CD14-positive monocyte (primary cell): ENCODE measurements at regions not wholly inside any gene's neighbourhood (a gene's known extent, or its start where the extent isn't known, plus 50 kb on each side); places are given as distances from the start of the nearest gene placed in this dataset.

Experiments used
- DNase-seq, 3 donors: peaks; one replicate each; pipeline ENCODE4 v3.0.0-alpha.2; 2011 to 2022
- H2AFZ ChIP-seq: 2 replicates; pipeline ENCODE4 v1.6.0; 2012; ENCODE audit warnings: mild to moderate bottlenecking, low read depth, low read length, inconsistent platforms; ENCODE audit not compliant: insufficient read depth, poor library complexity, severe bottlenecking
- H3K27ac ChIP-seq, 2 donors: 1 replicate in 1 of 2; 2 replicates in 1 of 2; pipeline ENCODE4 v1.5.1; 2012 to 2013; ENCODE audit warnings: low read length in 2 of 2, control low read depth in 1 of 2, inconsistent platforms in 1 of 2, low read depth in 1 of 2, mild to moderate bottlenecking in 1 of 2
- H3K27me3 ChIP-seq, 2 donors: one replicate each; pipeline versions ENCODE4 v1.6.0 to v1.6.1; 2011 to 2013; ENCODE audit warnings: low read length in 2 of 2; ENCODE audit not compliant: control insufficient read depth in 2 of 2, insufficient read depth in 2 of 2
- H3K36me3 ChIP-seq, 2 donors: replicated peaks in 1 of 2; 1 replicate in 1 of 2; 2 replicates in 1 of 2; pipeline versions ENCODE4 v1.5.1 to v1.6.1; 2012 to 2013; ENCODE audit warnings: low read length in 2 of 2, control low read depth in 1 of 2, inconsistent platforms in 1 of 2, mild to moderate bottlenecking in 1 of 2; ENCODE audit not compliant: insufficient read depth in 2 of 2, control insufficient read depth in 1 of 2
- H3K4me1 ChIP-seq, 2 donors: 1 replicate in 1 of 2; 2 replicates in 1 of 2; pipeline versions ENCODE4 v1.5.1 to v1.6.1; 2012 to 2013; ENCODE audit warnings: low read length in 2 of 2, control low read depth in 1 of 2, inconsistent platforms in 1 of 2, mild to moderate bottlenecking in 1 of 2, moderate library complexity in 1 of 2; ENCODE audit not compliant: insufficient read depth in 2 of 2, control insufficient read depth in 1 of 2
- H3K4me2 ChIP-seq: replicated peaks from 2 replicates; pipeline ENCODE3; 2012; ENCODE audit warnings: low read length, moderate library complexity, mild to moderate bottlenecking; ENCODE audit not compliant: poor library complexity, severe bottlenecking; ENCODE audit errors: extremely low read depth
- H3K4me3 ChIP-seq, 3 experiments: fragments of 200-600 bp in 1 of 3; sonication (generic) in 1 of 3; replicated peaks in 1 of 3; 1 replicate in 2 of 3; 2 replicates in 1 of 3; pipeline ENCODE4 v1.5.1; 2011 to 2013; ENCODE audit warnings: low read length in 3 of 3, mild to moderate bottlenecking in 3 of 3, control low read depth in 2 of 3, low read depth in 2 of 3, inconsistent platforms in 1 of 3, moderate library complexity in 1 of 3
- H3K79me2 ChIP-seq: 2 replicates; pipeline ENCODE4 v1.6.0; 2012; ENCODE audit warnings: mild to moderate bottlenecking, control low read depth, inconsistent platforms, low read length, moderate library complexity; ENCODE audit not compliant: insufficient read depth
- H3K9ac ChIP-seq: 2 replicates; pipeline ENCODE4 v1.6.0; 2017; ENCODE audit warnings: low read length, mild to moderate bottlenecking; ENCODE audit not compliant: insufficient read depth, poor library complexity, severe bottlenecking
- H3K9me3 ChIP-seq, 2 donors: replicated peaks in 1 of 2; 1 replicate in 1 of 2; 2 replicates in 1 of 2; pipeline versions ENCODE4 v1.5.1 to v1.6.1; 2012 to 2013; ENCODE audit warnings: low read length in 2 of 2, control low read depth in 1 of 2; ENCODE audit not compliant: control insufficient read depth in 1 of 2, insufficient read depth in 1 of 2
- H4K20me1 ChIP-seq: 2 replicates; pipeline ENCODE4 v1.6.0; 2012; ENCODE audit warnings: mild to moderate bottlenecking, low read length, control low read depth, moderate library complexity; ENCODE audit not compliant: insufficient read depth
- H3K27ac Mint-ChIP-seq, 7 donors: one replicate each; pipeline ENCODE4 v1.8.0; 2020; ENCODE audit warnings: mild to moderate bottlenecking in 7 of 7, mixed read lengths in 7 of 7, moderate library complexity in 6 of 7, inconsistent platforms in 2 of 7
- H3K27me3 Mint-ChIP-seq, 3 donors: one replicate each; pipeline ENCODE4 v1.8.0; 2021 to 2022; ENCODE audit warnings: low read depth in 3 of 3, mild to moderate bottlenecking in 3 of 3, mixed read lengths in 3 of 3, moderate library complexity in 3 of 3, inconsistent platforms in 1 of 3
- H3K36me3 Mint-ChIP-seq, 2 donors: one replicate each; pipeline ENCODE4 v1.8.0; 2020; ENCODE audit warnings: mixed read lengths in 2 of 2, inconsistent platforms in 1 of 2, mild to moderate bottlenecking in 1 of 2
- H3K4me1 Mint-ChIP-seq: one replicate; pipeline ENCODE4 v1.8.0; 2020; ENCODE audit warnings: mild to moderate bottlenecking, mixed read lengths
- H3K4me3 Mint-ChIP-seq, 2 donors: one replicate each; pipeline ENCODE4 v1.8.0; 2020; ENCODE audit warnings: mild to moderate bottlenecking in 2 of 2, mixed read lengths in 2 of 2, moderate library complexity in 1 of 2
- H3K9me3 Mint-ChIP-seq, 7 donors: one replicate each; pipeline ENCODE4 v1.8.0; 2020 to 2022; ENCODE audit warnings: mixed read lengths in 7 of 7, mild to moderate bottlenecking in 6 of 7, moderate library complexity in 6 of 7, inconsistent platforms in 2 of 7
- CTCF ChIP-seq: fragments of 200-600 bp; IDR thresholded peaks from one replicate; pipeline ENCODE4 v1.8.0; 2022; ENCODE audit warnings: antibody characterized with exemption, mild to moderate bottlenecking
- WGBS: methylation state at CpG from one replicate; pipeline ENCODE4 v1.1.5; 2013; ENCODE audit warnings: missing lambda C conversion rate; ENCODE audit not compliant: insufficient coverage; 5-methylcytosine and 5-hydroxymethylcytosine counted together
- intact Hi-C, 2 donors: fragments of 100-400 bp; cut with micrococcal nuclease; formaldehyde crosslinking; loops; one replicate each; pipeline versions ENCODE4 v1.15.0 to v1.15.1; 2023

GRCh38 chr14:106776395-106776983 lies 1250.1 kb downstream of the TMEM121 start:
- H3K27me3 ChIP-seq: no peaks in the 10 kb centered on the region
- no peak overlapping the region for H2AFZ ChIP-seq
- no peaks in the 10 kb centered on the region for H3K36me3 ChIP-seq
- DNase-seq: no peak
- H3K4me3 ChIP-seq: no peak overlapping the region
- Mint-ChIP-seq H3K4me1 (peaks cover 5% of the 10 kb centered on the region), H3K27ac (no peak overlapping the region), H3K9me3 (peaks cover 5 to 11% (median 8%) of the 10 kb centered on the region in 7 donors), H3K27me3 (peaks cover 0 to 3% (median 2%) of the 10 kb centered on the region in 3 donors), H3K4me3 (no peak overlapping the region), H3K36me3 (no peaks in the 10 kb centered on the region)
- intact Hi-C loops: no loop called here
- H3K27ac ChIP-seq: no peak overlapping the region
- TF ChIP-seq CTCF: no peak
- no peak overlapping the region for H3K4me2 ChIP-seq
- peaks cover 5 to 7% of the 10 kb centered on the region in 2 donors for H3K9me3 ChIP-seq
- no peaks in the 10 kb centered on the region for H3K79me2 ChIP-seq
- no peaks in the 10 kb centered on the region for H3K4me1 ChIP-seq
- WGBS: 33% methylated on average over 1 of the region's 4 CpGs
- H4K20me1 ChIP-seq: no peaks in the 10 kb centered on the region
- H3K9ac ChIP-seq: no peak overlapping the region

GRCh38 chr14:106778986-106779385 lies 1252.6 kb downstream of the TMEM121 start:
- no peaks in the 10 kb centered on the region for H3K79me2 ChIP-seq
- no peaks in the 10 kb centered on the region for H4K20me1 ChIP-seq
- H3K4me3 ChIP-seq: no peak overlapping the region
- H3K36me3 ChIP-seq: no peaks in the 10 kb centered on the region
- Mint-ChIP-seq H3K27ac (no peak overlapping the region), H3K4me1 (peaks cover 5% of the 10 kb centered on the region), H3K9me3 (peaks cover 6 to 11% (median 10%) of the 10 kb centered on the region in 7 donors), H3K4me3 (no peak overlapping the region), H3K36me3 (no peaks in the 10 kb centered on the region), H3K27me3 (peaks cover 0 to 4% (median 3%) of the 10 kb centered on the region in 3 donors)
- intact Hi-C loops: no loop called here
- H3K9ac ChIP-seq: no peak overlapping the region
- H3K4me2 ChIP-seq: no peak overlapping the region
- peaks cover 5 to 7% of the 10 kb centered on the region in 2 donors for H3K9me3 ChIP-seq
- H3K27me3 ChIP-seq: no peaks in the 10 kb centered on the region
- no peak for DNase-seq
- no peak for TF ChIP-seq CTCF
- H3K27ac ChIP-seq: no peak overlapping the region
- no peak overlapping the region for H2AFZ ChIP-seq
- no peaks in the 10 kb centered on the region for H3K4me1 ChIP-seq
